ENCODE measurements at regions not wholly inside any gene's neighbourhood (a gene's known extent, or its start where the extent isn't known, plus 50 kb on each side); places are given as distances from the start of the nearest gene placed in this dataset.

DNA sequence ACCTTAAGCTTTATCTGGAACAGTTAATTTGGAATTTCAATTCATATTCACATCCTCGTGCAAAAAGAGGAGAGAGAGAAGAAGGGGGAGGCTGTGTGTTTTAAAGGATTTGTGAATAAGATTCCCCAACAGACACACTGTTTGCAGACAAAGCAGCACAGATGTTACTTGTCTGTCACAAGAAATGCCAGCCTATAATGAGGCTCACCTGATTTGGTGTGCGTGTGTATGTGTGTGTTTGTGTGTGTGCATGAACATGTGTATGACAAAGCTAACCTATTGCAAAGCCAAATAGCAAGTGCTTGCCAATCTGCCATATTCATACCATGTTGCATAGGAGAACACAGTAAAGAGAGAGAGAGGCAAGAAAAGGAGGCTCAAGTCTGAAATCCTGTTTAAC, 361.6 kb upstream of the NOVA1 start:
- Mint-ChIP-seq H3K36me3 (ENCODE audit: low read depth) (no peaks in the 10 kb centered on the region), H3K4me1 (ENCODE audit: low read depth) (no peaks in the 10 kb centered on the region), H3K4me3 (no peak overlapping the region), H3K9me3 (peaks cover 34% of the 10 kb centered on the region), H3K27me3 (no peaks in the 10 kb centered on the region), H3K27ac (no peak overlapping the region)
- DNase-seq: no peak

GRCh38 chr14:26959972-26960660, 362.3 kb upstream of the NOVA1 start:
- Mint-ChIP-seq H3K4me3 (no peak overlapping the region), H3K27ac (no peak overlapping the region), H3K27me3 (no peaks in the 10 kb centered on the region), H3K4me1 (ENCODE audit: low read depth) (no peaks in the 10 kb centered on the region), H3K36me3 (ENCODE audit: low read depth) (no peaks in the 10 kb centered on the region), H3K9me3 (peaks cover 39% of the 10 kb centered on the region)
- no peak for DNase-seq

GRCh38 chr14:26963711-26964110, 365.9 kb upstream of the NOVA1 start:
- Mint-ChIP-seq H3K9me3 (peaks cover 36% of the 10 kb centered on the region), H3K4me1 (ENCODE audit: low read depth) (no peaks in the 10 kb centered on the region), H3K27me3 (no peaks in the 10 kb centered on the region), H3K4me3 (no peak overlapping the region), H3K27ac (no peak overlapping the region), H3K36me3 (ENCODE audit: low read depth) (no peaks in the 10 kb centered on the region)
- DNase-seq: no peak

- Mint-ChIP-seq H3K4me3 (no peak overlapping the region), H3K27me3 (no peaks in the 10 kb centered on the region), H3K27ac (no peak overlapping the region), H3K36me3 (ENCODE audit: low read depth) (no peaks in the 10 kb centered on the region), H3K4me1 (ENCODE audit: low read depth) (no peaks in the 10 kb centered on the region), H3K9me3 (peaks cover 31% of the 10 kb centered on the region)
- no peak for DNase-seq
Observed at GRCh38 chr14:26965490-26965889, 367.7 kb upstream of the NOVA1 start.

- Mint-ChIP-seq H3K36me3 (ENCODE audit: low read depth) (no peaks in the 10 kb centered on the region), H3K9me3 (peaks cover 32% of the 10 kb centered on the region), H3K4me3 (no peak overlapping the region), H3K27ac (no peak overlapping the region), H3K27me3 (no peaks in the 10 kb centered on the region), H3K4me1 (ENCODE audit: low read depth) (no peaks in the 10 kb centered on the region)
- DNase-seq: no peak
Observed at GRCh38 chr14:26966908-26967307, 369.1 kb upstream of the NOVA1 start.

GRCh38 chr14:26974965-26975364, 377.1 kb upstream of the NOVA1 start:
- Mint-ChIP-seq H3K36me3 (ENCODE audit: low read depth) (no peaks in the 10 kb centered on the region), H3K27ac (no peak overlapping the region), H3K9me3 (peaks cover 11% of the 10 kb centered on the region)

GRCh38 chr14:26982071-26982470, 384.2 kb upstream of the NOVA1 start:
- H3K4me1 Mint-ChIP-seq (ENCODE audit: low read depth): no peaks in the 10 kb centered on the region
- no peak for DNase-seq
- H3K27me3 Mint-ChIP-seq: no peaks in the 10 kb centered on the region
- no peaks in the 10 kb centered on the region for H3K36me3 Mint-ChIP-seq (ENCODE audit: low read depth)
- H3K27ac Mint-ChIP-seq: no peak overlapping the region
- H3K9me3 Mint-ChIP-seq: peaks cover 16% of the 10 kb centered on the region
- no peak overlapping the region for H3K4me3 Mint-ChIP-seq

More at GRCh38 chr14:26974965-26975364, 377.1 kb upstream of the NOVA1 start:
- Mint-ChIP-seq H3K4me3 (no peak overlapping the region), H3K27me3 (no peaks in the 10 kb centered on the region), H3K4me1 (ENCODE audit: low read depth) (no peaks in the 10 kb centered on the region)
- DNase-seq: no peak

DNA sequence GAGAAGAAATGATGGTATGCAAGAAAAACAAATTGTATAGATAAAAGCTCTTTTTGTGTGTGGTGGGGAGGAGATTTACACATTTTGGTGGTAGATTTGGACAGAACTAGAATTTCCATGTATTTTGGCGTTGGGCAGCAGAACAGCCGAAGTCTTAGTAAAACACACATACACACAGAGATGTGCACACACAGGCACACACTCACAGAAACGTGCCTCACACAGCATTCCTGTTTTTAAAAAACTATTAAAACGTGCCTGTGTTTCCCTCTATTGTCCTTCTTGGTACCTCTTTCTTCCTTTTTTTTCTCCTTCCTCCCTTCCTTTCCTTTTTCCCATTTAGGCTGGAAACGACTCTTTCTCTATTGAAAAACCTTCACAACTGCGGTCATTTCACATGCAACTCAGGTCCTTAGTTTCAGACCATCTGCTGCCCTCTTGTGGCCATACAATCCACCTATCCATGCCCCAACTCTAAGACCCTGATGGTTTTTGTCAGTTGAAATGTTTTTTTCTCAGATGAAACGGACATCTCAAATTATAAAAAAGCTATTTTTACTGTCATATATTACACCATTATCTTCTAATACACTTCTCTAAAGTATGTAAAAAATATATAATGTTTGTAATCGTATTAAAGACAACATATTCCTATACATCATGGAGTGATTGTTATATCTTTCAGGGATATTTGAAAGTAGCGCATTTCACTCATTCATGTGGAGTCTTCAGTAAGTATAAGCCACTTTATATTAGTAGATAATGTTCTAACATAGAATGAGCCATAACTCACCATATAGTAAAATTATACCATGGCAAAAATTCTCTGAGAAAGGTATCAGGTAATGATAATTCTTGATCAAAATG, 386.7 kb upstream of the NOVA1 start:
- DNase-seq: no peak
- peaks cover 14% of the 10 kb centered on the region for H3K9me3 Mint-ChIP-seq
- no peak overlapping the region for H3K27ac Mint-ChIP-seq

GRCh38 chr14:26987744-26988363, 390.0 kb upstream of the NOVA1 start:
- Mint-ChIP-seq H3K4me3 (no peak overlapping the region), H3K27me3 (no peaks in the 10 kb centered on the region), H3K27ac (no peak overlapping the region), H3K9me3 (peaks cover 18% of the 10 kb centered on the region), H3K36me3 (ENCODE audit: low read depth) (no peaks in the 10 kb centered on the region), H3K4me1 (ENCODE audit: low read depth) (no peaks in the 10 kb centered on the region)
- no peak for DNase-seq

More for the DNA sequence above, 386.7 kb upstream of the NOVA1 start:
- H3K27me3 Mint-ChIP-seq: no peaks in the 10 kb centered on the region
- no peaks in the 10 kb centered on the region for H3K36me3 Mint-ChIP-seq (ENCODE audit: low read depth)
- no peaks in the 10 kb centered on the region for H3K4me1 Mint-ChIP-seq (ENCODE audit: low read depth)
- H3K4me3 Mint-ChIP-seq: no peak overlapping the region

- Mint-ChIP-seq H3K27ac (no peak overlapping the region), H3K9me3 (peaks cover 10% of the 10 kb centered on the region), H3K27me3 (no peaks in the 10 kb centered on the region), H3K4me1 (ENCODE audit: low read depth) (no peaks in the 10 kb centered on the region), H3K4me3 (no peak overlapping the region), H3K36me3 (ENCODE audit: low read depth) (no peaks in the 10 kb centered on the region)
- no peak for DNase-seq
Observed at GRCh38 chr14:26990946-26991345, 393.1 kb upstream of the NOVA1 start.

DNA sequence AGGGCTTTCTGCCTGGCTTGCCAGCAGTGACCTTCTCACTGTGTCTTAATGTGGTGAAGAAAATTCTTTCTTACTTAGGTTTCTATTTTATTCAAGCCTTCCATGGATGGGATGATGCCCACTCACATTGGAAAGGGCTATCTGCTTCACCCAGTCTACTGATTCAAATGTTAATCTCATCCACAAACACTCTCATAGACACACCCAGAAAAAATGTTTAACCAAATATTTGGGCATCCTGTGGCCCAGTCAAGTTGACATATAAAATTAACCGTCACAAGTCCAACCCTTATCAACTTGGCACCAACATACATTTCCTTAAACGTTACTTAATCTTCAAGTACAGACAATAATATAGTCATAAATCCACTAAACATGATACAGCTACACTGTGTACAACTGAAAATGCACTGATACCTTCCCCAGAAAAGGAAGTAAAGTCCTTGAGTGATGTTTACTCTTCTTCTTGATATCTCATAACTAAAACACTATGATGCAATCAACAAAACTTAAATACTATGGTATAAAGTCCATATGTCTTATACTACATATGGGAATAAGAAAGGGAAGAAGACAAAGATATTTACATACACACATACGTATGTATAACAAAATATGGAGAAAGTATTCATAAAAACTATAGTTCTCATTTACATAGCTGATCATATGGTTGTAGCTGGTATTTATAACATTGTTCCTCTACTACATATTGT, 394.7 kb upstream of the NOVA1 start:
- Mint-ChIP-seq H3K27me3 (no peaks in the 10 kb centered on the region), H3K36me3 (ENCODE audit: low read depth) (no peaks in the 10 kb centered on the region), H3K27ac (no peak overlapping the region), H3K9me3 (peaks cover 10% of the 10 kb centered on the region), H3K4me3 (no peak overlapping the region), H3K4me1 (ENCODE audit: low read depth) (no peaks in the 10 kb centered on the region)
- no peak for DNase-seq

GRCh38 chr14:26993556-26993955, 395.7 kb upstream of the NOVA1 start:
- no peak overlapping the region for H3K27ac Mint-ChIP-seq
- no peak overlapping the region for H3K4me3 Mint-ChIP-seq
- no peaks in the 10 kb centered on the region for H3K27me3 Mint-ChIP-seq

DNA sequence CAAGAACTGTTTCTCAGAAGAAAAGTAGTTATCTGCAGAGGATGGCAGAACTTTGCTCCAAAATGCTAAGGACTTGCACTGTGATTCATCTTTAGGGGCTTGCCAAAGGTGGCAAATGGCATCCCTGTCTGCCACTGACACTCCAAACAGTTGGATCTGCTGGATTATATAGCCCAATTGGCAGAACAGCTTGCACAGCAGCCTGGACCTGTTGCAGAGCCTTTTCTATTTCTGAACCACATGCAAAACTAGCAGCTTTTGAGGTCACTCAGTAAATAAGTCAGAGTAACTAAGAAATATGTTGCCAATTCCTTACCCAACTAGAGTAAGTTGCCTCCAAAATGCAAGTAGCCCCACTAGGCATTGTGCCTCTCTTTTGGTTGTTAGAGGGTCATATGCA, 397.5 kb upstream of the NOVA1 start:
- no peaks in the 10 kb centered on the region for H3K4me1 Mint-ChIP-seq (ENCODE audit: low read depth)
- H3K36me3 Mint-ChIP-seq (ENCODE audit: low read depth): no peaks in the 10 kb centered on the region
- H3K27ac Mint-ChIP-seq: no peak overlapping the region
- no peak overlapping the region for H3K4me3 Mint-ChIP-seq
- H3K27me3 Mint-ChIP-seq: no peaks in the 10 kb centered on the region
- H3K9me3 Mint-ChIP-seq: peaks cover 10% of the 10 kb centered on the region
- DNase-seq: no peak

More at GRCh38 chr14:26993556-26993955, 395.7 kb upstream of the NOVA1 start:
- no peaks in the 10 kb centered on the region for H3K4me1 Mint-ChIP-seq (ENCODE audit: low read depth)
- H3K9me3 Mint-ChIP-seq: peaks cover 10% of the 10 kb centered on the region
- no peak for DNase-seq
- no peaks in the 10 kb centered on the region for H3K36me3 Mint-ChIP-seq (ENCODE audit: low read depth)

GRCh38 chr14:26996246-26996645, 398.4 kb upstream of the NOVA1 start:
- Mint-ChIP-seq H3K27me3 (no peaks in the 10 kb centered on the region), H3K27ac (no peak overlapping the region), H3K4me3 (no peak overlapping the region), H3K36me3 (ENCODE audit: low read depth) (no peaks in the 10 kb centered on the region), H3K9me3 (peaks cover 10% of the 10 kb centered on the region), H3K4me1 (ENCODE audit: low read depth) (no peaks in the 10 kb centered on the region)
- no peak for DNase-seq

Measured in activated T-cell treated with anti-CD3 and anti-CD28 coated beads, Interleukin-2, amount 50 U/mL, for 24 hours (primary cell).